Smooth muscle cell (in vitro differentiated cells): ENCODE measurements at regions not wholly inside any gene's neighbourhood (a gene's known extent, or its start where the extent isn't known, plus 50 kb on each side); places are given as distances from the start of the nearest gene placed in this dataset.

Source experiments
- DNase-seq: peaks from one replicate; lab custom pipeline; 2025; ENCODE audit not compliant: unreplicated experiment; lab: John Stamatoyannopoulos, UW
- H2AFZ ChIP-seq: fragments of 200-600 bp; sonication (generic); 2 replicates; pipeline ENCODE4 v1.6.0; 2016; ENCODE audit warnings: antibody characterized with exemption, low read depth, mild to moderate bottlenecking
- H3F3A ChIP-seq: fragments of 200-600 bp; sonication (generic); 2 replicates; pipeline ENCODE4 v1.6.0; 2017; ENCODE audit warnings: antibody characterized with exemption, low read depth
- H3K27ac ChIP-seq: fragments of 200-600 bp; sonication (generic); 2 replicates; pipeline ENCODE4 v1.5.1; 2016; ENCODE audit warnings: low read depth, mild to moderate bottlenecking
- H3K27me3 ChIP-seq: fragments of 200-600 bp; sonication (generic); 2 replicates; pipeline ENCODE4 v1.6.1; 2016; ENCODE audit warnings: low read depth, mild to moderate bottlenecking
- H3K36me3 ChIP-seq: fragments of 200-600 bp; sonication (generic); 2 replicates; pipeline ENCODE4 v1.5.1; 2016; ENCODE audit warnings: low read depth
- H3K4me1 ChIP-seq: fragments of 200-600 bp; sonication (generic); 2 replicates; pipeline ENCODE4 v1.5.1; 2016; ENCODE audit warnings: low read depth
- H3K4me2 ChIP-seq: fragments of 200-600 bp; sonication (generic); 2 replicates; pipeline ENCODE4 v1.6.0; 2016; ENCODE audit warnings: mild to moderate bottlenecking
- H3K4me3 ChIP-seq: fragments of 200-600 bp; sonication (generic); 2 replicates; pipeline ENCODE4 v1.5.1; 2016; ENCODE audit warnings: mild to moderate bottlenecking
- H3K79me2 ChIP-seq: fragments of 200-600 bp; sonication (generic); 2 replicates; pipeline ENCODE4 v1.6.0; 2016; ENCODE audit warnings: low read depth, mild to moderate bottlenecking
- H3K9ac ChIP-seq: fragments of 200-600 bp; sonication (generic); 2 replicates; pipeline ENCODE4 v1.6.0; 2016; ENCODE audit warnings: low read depth
- H3K9me3 ChIP-seq: fragments of 200-600 bp; sonication (generic); replicated peaks from 2 replicates; pipeline ENCODE4 v1.5.1; 2016; ENCODE audit warnings: low read depth
- H4K20me1 ChIP-seq: fragments of 200-600 bp; sonication (generic); 2 replicates; pipeline ENCODE4 v1.6.0; 2016; ENCODE audit warnings: low read depth
- WGBS: methylation state at CpG from one replicate; pipeline ENCODE4 v1.1.7; 2016; ENCODE audit warnings: low lambda C conversion rate; 5-methylcytosine and 5-hydroxymethylcytosine counted together
- TF ChIP-seq, protein P1 (sequence below): fragments of 200-600 bp; sonication (generic); IDR thresholded peaks from 2 replicates; pipeline ENCODE4 v1.5.1; 2017; ENCODE audit warnings: borderline replicate concordance, mild to moderate bottlenecking, antibody characterized with exemption; ENCODE audit not compliant: insufficient read depth, poor library complexity, severe bottlenecking

DNA sequence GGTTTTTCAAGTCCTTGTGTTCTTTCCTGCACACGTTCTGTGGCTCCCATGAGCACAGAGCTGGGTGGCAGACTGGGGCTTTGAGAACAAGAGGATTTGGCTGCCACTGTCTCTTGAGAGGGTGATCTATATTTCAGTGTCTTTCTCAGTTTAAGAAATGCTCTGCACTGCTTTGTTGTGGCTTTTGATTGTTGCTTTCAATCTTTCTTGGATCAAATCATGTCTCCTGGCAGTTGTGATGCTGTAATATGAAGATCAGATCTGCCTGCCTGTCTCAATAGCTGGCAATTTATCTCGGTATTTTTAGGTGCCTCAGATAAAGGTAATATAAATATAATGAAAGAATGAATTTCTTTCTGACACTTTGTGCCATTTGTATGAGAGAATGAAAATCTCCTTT is 273.3 kb upstream of the LCORL start:
- TF ChIP-seq, protein P1, sequence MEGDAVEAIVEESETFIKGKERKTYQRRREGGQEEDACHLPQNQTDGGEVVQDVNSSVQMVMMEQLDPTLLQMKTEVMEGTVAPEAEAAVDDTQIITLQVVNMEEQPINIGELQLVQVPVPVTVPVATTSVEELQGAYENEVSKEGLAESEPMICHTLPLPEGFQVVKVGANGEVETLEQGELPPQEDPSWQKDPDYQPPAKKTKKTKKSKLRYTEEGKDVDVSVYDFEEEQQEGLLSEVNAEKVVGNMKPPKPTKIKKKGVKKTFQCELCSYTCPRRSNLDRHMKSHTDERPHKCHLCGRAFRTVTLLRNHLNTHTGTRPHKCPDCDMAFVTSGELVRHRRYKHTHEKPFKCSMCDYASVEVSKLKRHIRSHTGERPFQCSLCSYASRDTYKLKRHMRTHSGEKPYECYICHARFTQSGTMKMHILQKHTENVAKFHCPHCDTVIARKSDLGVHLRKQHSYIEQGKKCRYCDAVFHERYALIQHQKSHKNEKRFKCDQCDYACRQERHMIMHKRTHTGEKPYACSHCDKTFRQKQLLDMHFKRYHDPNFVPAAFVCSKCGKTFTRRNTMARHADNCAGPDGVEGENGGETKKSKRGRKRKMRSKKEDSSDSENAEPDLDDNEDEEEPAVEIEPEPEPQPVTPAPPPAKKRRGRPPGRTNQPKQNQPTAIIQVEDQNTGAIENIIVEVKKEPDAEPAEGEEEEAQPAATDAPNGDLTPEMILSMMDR = no peak
- Histone ChIP-seq H4K20me1 (no peaks in the 10 kb centered on the region), H3K4me3 (no peak overlapping the region), H3K9me3 (no peaks in the 10 kb centered on the region), H3K9ac (no peak overlapping the region), H3K27me3 (no peaks in the 10 kb centered on the region), H3K4me2 (no peak overlapping the region), H3K79me2 (no peaks in the 10 kb centered on the region), H3F3A (no peaks in the 10 kb centered on the region), H3K27ac (no peak overlapping the region), H2AFZ (no peak overlapping the region), H3K36me3 (no peaks in the 10 kb centered on the region), H3K4me1 (no peaks in the 10 kb centered on the region)
- DNase-seq = no peak
- 73% methylated on average over 2 of the region's 2 CpGs for WGBS

DNA sequence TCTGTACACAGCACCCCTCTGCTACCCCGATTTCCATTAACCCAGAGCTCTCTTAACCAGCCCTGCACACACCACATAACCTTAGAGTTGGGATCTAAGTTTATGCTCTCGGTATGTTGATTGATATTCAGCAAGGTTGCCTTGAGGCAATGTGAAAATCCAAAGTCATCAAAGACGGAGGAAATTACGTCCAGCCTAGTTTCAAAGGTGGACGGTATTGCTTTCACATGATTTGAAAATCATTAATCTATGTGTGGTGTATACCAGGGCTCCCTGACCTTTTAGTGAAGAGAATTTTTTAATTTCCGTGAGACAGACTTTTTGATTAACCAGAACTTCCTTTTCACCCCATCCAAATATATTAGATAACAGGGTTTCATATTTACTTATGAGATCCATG is 272.5 kb upstream of the LCORL start:
- Histone ChIP-seq H3K27ac (no peak overlapping the region), H3K9ac (no peak overlapping the region), H3F3A (no peaks in the 10 kb centered on the region), H3K4me1 (no peaks in the 10 kb centered on the region), H3K79me2 (no peaks in the 10 kb centered on the region), H4K20me1 (no peaks in the 10 kb centered on the region), H2AFZ (no peak overlapping the region), H3K36me3 (no peaks in the 10 kb centered on the region), H3K4me2 (no peak overlapping the region), H3K4me3 (no peak overlapping the region), H3K27me3 (no peaks in the 10 kb centered on the region), H3K9me3 (no peaks in the 10 kb centered on the region)
- TF ChIP-seq, protein P1 = no peak
- 91% methylated on average over 6 of the region's 6 CpGs for WGBS
- DNase-seq = no peak

DNA sequence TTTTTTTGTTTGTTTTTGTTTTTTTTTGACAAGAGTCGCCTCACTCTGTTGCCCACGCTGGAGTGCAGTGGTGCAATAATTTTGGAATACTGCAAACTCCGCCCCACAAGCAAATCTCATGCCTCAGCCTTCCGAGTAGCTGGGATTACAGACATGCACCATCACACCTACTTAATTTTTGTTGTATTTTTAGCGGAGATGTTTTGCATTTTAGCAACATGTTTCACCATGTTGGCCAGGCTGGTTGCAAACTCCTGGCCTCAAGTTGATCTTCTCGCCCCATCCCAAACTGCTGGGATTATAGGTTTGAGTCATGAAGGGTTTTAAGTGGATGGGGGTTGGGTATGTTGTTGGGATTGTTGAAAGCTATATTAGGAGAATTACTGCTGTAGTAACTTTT is 270.9 kb upstream of the LCORL start:
- Histone ChIP-seq H3K9ac (no peak overlapping the region), H3K79me2 (no peaks in the 10 kb centered on the region), H2AFZ (no peak overlapping the region), H3K4me2 (no peak overlapping the region), H4K20me1 (no peaks in the 10 kb centered on the region), H3K27ac (no peak overlapping the region), H3K4me1 (no peaks in the 10 kb centered on the region), H3F3A (no peaks in the 10 kb centered on the region), H3K36me3 (no peaks in the 10 kb centered on the region), H3K4me3 (no peak overlapping the region), H3K27me3 (no peaks in the 10 kb centered on the region), H3K9me3 (no peaks in the 10 kb centered on the region)
- no peak for DNase-seq
- 79% methylated on average over 6 of the region's 6 CpGs for WGBS
- TF ChIP-seq, protein P1 = no peak

DNA sequence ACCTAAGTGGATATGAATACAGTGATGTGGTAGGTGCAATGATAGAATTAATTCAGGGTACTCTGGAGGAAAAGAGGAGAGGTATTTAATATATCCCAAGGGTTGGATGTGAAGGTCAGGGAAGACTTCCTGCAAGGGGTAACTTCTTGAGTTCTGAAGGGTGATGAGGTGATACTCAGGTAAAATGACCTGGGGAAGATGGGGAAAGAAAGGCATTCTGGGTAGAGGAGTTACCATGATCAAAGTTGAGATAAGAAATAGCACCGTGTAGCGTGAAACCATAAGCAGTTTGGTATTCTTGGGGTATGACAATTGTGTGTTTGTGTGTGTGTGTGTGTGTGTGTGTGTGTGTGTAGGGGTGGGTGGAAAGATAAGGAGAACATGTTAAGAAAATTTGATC is 270.4 kb upstream of the LCORL start:
- no peaks in the 10 kb centered on the region for H3K79me2 ChIP-seq
- 93% methylated on average over 2 of the region's 2 CpGs for WGBS
- H3K9ac ChIP-seq = no peak overlapping the region
- H2AFZ ChIP-seq = no peak overlapping the region
- no peak for DNase-seq
- no peaks in the 10 kb centered on the region for H3K27me3 ChIP-seq
- H3K4me3 ChIP-seq = no peak overlapping the region
- H3F3A ChIP-seq = no peaks in the 10 kb centered on the region
- H3K27ac ChIP-seq = no peak overlapping the region
- H3K9me3 ChIP-seq = no peaks in the 10 kb centered on the region
- no peaks in the 10 kb centered on the region for H4K20me1 ChIP-seq
- H3K4me2 ChIP-seq = no peak overlapping the region
- H3K4me1 ChIP-seq = no peaks in the 10 kb centered on the region
- TF ChIP-seq, protein P1 = no peak
- no peaks in the 10 kb centered on the region for H3K36me3 ChIP-seq
